Fibroblast of peridontal ligament (primary cell): ENCODE measurements at regions not wholly inside any gene's neighbourhood (a gene's known extent, or its start where the extent isn't known, plus 50 kb on each side); places are given as distances from the start of the nearest gene placed in this dataset.

Experiments
- DNase-seq: peaks from one replicate; pipeline ENCODE4 v3.0.0-alpha.2; 2010; ENCODE audit errors: extremely low read depth

- peak; percentile 37 for DNase-seq
Measured at GRCh38 chr13:76516586-76516985, 369.6 kb downstream of the KCTD12 start.

GRCh38 chr13:76516013-76516412 lies 370.2 kb downstream of the KCTD12 start:
- DNase-seq = peak; percentile 88

GRCh38 chr13:76512721-76513145 lies 373.5 kb downstream of the KCTD12 start:
- peak; percentile 96 for DNase-seq

GRCh38 chr13:76505437-76505836 lies 380.8 kb downstream of the KCTD12 start:
- DNase-seq = no peak

GRCh38 chr13:76503766-76504165 lies 382.4 kb downstream of the KCTD12 start:
- DNase-seq = no peak

GRCh38 chr13:76503291-76503690 lies 382.9 kb downstream of the KCTD12 start:
- DNase-seq = no peak

GRCh38 chr13:76500894-76501293 lies 385.3 kb downstream of the KCTD12 start:
- DNase-seq = no peak

GRCh38 chr13:76499891-76500290 lies 386.3 kb downstream of the KCTD12 start:
- peak; percentile 37 for DNase-seq

- DNase-seq = no peak
Measured at GRCh38 chr13:76489274-76489673, 396.9 kb downstream of the KCTD12 start.

GRCh38 chr13:76481738-76482137 lies 404.5 kb downstream of the KCTD12 start:
- DNase-seq = no peak

- DNase-seq = peak; percentile 13
Measured at GRCh38 chr13:76474966-76475365, 411.2 kb downstream of the KCTD12 start.

- peak; percentile 69 for DNase-seq
Measured at GRCh38 chr13:76474356-76474755, 411.8 kb downstream of the KCTD12 start.

- DNase-seq = peak; percentile 88
Measured at GRCh38 chr13:76473552-76474134, 412.6 kb downstream of the KCTD12 start.

GRCh38 chr13:76472916-76473315 lies 413.3 kb downstream of the KCTD12 start:
- DNase-seq = no peak

- DNase-seq = no peak
Measured at GRCh38 chr13:76471486-76471885, 414.7 kb downstream of the KCTD12 start.

- DNase-seq = no peak
Measured at GRCh38 chr13:76470991-76471390, 415.2 kb downstream of the KCTD12 start.

- no peak for DNase-seq
Measured at GRCh38 chr13:76466043-76466442, 420.2 kb downstream of the KCTD12 start.

- no peak for DNase-seq
Measured at GRCh38 chr13:76463314-76463713, 422.9 kb downstream of the KCTD12 start.

- no peak for DNase-seq
Measured at GRCh38 chr13:76461999-76462398, 424.2 kb downstream of the KCTD12 start.

GRCh38 chr13:76461484-76461883 lies 424.7 kb downstream of the KCTD12 start:
- no peak for DNase-seq

- DNase-seq = no peak
Measured at GRCh38 chr13:76459863-76460262, 426.3 kb downstream of the KCTD12 start.

GRCh38 chr13:76455960-76456359 lies 430.2 kb downstream of the KCTD12 start:
- DNase-seq = peak; percentile 95

GRCh38 chr13:76454991-76455390 lies 431.2 kb downstream of the KCTD12 start:
- peak; percentile 91 for DNase-seq

- DNase-seq = no peak
Measured at GRCh38 chr13:76449716-76450115, 436.5 kb downstream of the KCTD12 start.
